GM21737 (cell line): ENCODE measurements at regions not wholly inside any gene's neighbourhood (a gene's known extent, or its start where the extent isn't known, plus 50 kb on each side); places are given as distances from the start of the nearest gene placed in this dataset.
"Not testable (repeated sequence)": the region's sequence is repeated elsewhere in the genome, so short reads cannot be mapped to it uniquely, and the experiment has no call there.

Experiments used
- ATAC-seq: cut with Tn5 transposase; IDR thresholded peaks from one replicate; pipeline ENCODE4 v1.9.1; 2021; ENCODE audit warnings: mild to moderate bottlenecking, moderate library complexity; ENCODE audit not compliant: unreplicated experiment

DNA sequence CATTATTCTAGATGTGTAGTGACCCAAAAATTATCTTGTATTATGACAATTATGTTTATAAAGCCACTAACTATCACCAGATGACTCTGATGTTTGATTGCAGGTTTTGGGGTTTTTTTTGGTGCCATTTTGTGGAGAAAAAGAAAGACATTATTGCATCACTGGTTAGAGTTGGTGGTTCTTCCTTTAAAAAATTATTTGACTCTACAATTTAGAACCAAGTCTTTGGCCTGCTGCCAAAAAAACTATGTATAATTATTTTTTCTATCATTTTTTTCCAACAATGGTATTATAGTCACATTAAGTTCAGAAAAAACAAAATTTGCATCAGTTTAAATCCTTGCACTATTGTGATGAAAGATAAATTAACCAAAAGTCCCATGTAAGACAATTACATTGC lies 258.6 kb upstream of the GRM7 start:
- ATAC-seq, result no peak

DNA sequence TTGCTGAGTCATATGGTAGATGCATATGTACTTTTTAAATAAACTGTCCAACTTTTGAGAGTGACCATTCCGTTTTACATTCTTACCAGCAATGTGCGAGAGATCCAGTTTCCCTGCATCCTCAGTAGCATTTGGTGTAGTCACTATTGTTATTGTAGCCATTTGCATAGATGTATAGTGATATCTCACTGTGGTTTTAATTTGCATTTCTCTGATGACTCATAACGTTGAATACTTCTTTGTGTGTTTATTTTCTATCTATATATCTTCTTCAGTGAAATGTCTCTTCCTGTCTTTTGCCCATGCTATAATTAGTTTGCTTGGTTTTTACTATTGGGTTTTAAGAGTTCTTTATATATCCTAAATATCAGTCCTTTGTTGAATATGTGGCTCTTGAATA lies 255.7 kb upstream of the GRM7 start:
- no peak for ATAC-seq

- no peak for ATAC-seq
These were observed 252.1 kb upstream of the GRM7 start for GRCh38 chr3:6608843-6609242.

- ATAC-seq, result no peak
These were observed 248.8 kb upstream of the GRM7 start for GRCh38 chr3:6612034-6612616.

DNA sequence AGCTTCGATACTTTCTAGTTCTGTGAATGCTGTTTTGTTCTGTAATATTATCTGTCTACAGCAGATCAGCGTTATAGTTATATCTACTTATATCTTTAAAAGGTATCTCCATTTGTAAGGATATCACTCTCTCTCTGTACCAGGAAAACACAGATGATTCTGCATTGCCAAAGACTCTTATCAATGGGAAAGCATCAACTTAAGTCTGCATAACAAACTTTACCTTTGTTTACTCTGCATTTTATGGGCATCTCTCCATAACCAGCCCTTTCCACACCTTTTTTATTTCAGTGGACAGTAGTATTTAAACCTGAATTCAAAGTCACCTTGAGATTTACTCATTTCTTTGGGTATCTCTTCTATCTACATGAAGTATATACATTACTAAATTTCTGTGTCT lies 238.7 kb upstream of the GRM7 start:
- ATAC-seq, result no peak

DNA sequence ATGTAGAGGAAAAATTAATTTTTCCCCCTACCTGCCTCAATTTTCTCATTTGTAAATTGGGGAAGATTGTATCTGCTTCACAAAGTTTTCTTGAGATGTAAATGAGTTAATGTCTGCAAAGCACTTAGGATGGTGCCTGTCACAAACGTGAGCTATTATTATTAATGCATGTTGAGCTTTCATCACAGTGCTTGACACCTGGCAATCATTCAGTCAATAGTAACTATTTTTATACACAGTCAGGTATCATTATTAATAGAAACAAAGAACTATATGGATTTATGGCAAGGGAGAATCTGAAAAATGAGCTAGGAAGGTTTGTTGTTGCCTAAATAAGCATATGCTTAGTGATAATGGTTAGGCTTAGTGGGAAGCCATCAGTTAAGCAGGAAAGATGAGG lies 238.2 kb upstream of the GRM7 start:
- no peak for ATAC-seq

DNA sequence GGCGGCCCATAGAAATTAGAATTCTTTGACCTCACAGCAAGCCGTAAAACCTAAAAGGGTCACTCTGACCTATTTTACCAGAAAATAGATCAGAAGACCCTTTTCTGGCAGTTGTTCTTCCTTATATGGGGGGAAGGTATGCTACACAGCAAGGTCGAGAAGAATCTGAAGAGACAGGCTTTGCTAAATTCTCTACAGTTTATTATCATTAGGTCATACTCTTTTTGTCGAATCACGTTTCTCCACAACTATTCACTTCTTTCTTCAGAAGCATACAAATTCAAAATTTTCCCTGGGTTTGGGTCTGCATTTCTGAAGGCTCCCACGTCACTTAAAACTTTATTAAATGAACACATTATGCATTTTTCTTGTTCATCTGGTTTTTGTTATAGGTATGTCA lies 229.5 kb upstream of the GRM7 start:
- ATAC-seq, result no peak

- no peak for ATAC-seq
These were observed 220.0 kb upstream of the GRM7 start for GRCh38 chr3:6640907-6641306.

DNA sequence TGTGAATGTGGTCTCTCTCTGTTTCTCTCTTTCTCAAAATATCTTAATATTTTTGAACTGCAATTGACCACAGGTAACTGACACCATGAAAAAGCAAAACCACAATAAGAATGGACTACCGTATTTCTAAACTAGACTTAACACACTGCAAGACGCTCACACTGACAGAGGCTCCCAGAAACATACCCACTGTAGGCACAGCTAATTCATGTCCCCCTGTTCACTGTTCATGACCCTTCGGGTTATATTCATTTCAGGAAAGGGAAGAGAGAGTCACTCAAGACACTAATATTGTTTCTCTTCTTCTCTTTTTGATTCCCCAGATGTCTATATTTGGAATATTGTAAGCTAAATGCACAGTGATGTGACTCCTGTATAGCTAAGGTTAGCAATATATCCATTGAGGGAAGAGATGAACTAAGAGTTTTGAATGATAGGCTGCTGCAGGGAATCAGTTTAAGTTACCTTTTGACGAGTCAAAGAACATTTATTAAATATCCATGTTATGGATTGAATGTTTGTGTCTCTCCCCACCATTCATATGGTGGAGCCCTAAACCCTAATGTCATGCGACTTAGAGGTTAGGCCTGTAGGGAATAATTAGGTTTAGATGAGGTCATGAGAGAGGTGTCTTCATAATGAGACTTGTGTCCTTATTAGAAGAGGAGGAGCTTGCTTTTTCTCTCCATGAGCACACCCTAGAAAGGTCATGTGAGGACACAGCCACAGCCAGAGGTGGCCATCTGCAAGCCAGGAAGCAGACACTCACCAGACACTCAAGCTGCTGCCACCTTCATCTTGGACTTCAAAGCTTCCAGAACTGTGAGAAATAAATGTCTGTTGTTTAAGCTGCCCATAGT lies 216.6 kb upstream of the GRM7 start:
- ATAC-seq, result no peak

DNA sequence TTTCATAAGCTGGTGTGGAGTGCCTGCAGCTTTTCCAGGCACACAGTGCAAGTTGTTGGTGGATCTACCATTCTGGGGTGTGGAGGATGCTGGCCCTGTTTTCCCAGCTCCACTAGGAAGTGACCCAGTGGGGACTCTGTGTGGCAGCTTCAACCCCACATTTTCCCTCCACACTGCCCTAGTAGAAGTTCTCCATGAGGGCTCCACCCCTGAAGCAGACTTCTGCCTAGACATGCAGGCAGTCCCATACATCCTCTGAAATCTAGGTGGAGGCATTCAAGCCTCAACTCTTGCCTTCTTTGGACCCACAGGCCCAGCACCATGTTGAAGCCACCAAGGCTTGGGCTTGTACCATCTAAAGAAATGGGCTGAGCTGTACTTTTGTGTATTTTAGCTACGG lies 206.2 kb upstream of the GRM7 start:
- ATAC-seq, result no peak

GRCh38 chr3:6655275-6655674 lies 205.6 kb upstream of the GRM7 start:
- ATAC-seq, result no peak

GRCh38 chr3:6657591-6657990 lies 203.3 kb upstream of the GRM7 start:
- no peak for ATAC-seq

GRCh38 chr3:6667354-6667753 lies 193.6 kb upstream of the GRM7 start:
- no peak for ATAC-seq

DNA sequence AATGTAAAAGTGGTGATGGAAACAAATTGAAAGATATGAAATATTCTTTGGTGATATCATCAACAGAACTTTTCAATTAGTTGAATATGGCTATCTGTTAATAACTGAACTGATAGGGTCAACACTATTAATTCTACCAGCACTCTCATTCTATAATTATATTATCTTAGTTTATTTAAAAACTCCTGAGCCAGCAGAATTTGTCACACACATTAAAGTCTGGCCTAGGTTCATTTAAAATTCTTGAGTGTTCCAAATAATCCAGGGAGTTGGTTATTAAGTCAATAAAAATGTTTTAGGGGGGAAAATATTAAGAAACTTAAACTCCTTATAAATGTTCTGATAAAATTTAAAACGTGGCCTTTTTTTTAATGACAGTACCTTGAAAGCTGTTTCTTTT lies 189.6 kb upstream of the GRM7 start:
- no peak for ATAC-seq

- peak; percentile 48 for ATAC-seq
These were observed 181.4 kb upstream of the GRM7 start for GRCh38 chr3:6679510-6679909.

GRCh38 chr3:6680119-6680806 lies 180.7 kb upstream of the GRM7 start:
- ATAC-seq, result peak; percentile 91

DNA sequence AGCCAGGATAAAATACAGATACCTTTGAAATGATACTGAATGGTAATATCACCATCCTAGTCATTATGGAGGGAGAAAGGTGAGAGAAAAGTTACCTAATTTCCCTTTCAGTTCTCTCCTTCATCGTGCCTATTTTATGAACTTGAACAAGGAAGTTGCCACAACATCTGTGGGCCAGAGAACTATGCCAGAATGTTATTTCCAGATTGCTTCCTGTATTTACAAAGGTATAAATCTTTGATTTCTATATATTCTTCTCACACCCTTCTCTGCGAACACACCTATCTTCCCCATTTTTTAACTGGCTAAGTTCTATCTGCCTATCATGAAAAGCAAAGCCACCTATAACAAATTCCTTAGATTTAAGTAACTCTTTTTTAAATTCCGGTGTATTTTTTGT lies 163.6 kb upstream of the GRM7 start:
- ATAC-seq, result no peak

DNA sequence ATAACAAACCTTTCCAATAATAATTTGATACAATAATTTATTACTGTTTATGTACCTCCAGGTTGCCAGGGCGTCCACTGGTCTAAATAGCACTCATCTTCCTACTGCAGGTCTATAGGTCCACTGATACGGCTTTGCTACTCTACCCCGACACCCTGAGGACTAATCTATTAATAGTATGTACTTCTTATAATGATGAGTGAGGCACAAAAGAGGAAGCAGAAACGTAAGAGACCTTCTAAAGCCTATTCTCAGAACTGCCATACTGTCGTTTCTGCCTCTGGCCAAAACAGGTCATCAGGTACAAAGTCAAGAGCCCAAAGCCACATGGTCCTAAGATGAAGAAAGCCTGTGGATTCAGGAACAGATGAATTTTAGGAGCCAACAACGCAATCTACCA lies 163.2 kb upstream of the GRM7 start:
- no peak for ATAC-seq

DNA sequence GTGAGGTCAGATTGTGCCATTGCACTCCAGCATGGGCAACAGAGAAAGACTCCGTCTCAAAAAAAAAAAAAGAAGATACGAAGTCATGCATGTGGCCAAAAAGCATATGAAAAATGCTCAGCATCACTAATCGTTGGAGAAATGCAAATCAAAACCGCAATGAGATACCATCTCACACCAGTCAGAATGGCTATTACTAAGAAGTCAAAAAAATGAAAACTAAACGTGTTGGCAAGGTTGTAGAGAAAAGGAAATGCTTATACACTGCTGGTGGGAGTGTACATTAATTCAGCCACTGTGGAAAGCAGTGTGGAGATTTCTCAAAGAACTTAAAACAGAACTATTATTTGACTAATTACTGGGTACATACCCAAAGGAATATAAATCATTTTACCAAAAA lies 156.1 kb upstream of the GRM7 start:
- not testable (repeated sequence) for ATAC-seq

- no peak for ATAC-seq
These were observed 154.1 kb upstream of the GRM7 start for GRCh38 chr3:6706777-6707176.

- ATAC-seq, result no peak
These were observed 151.7 kb upstream of the GRM7 start for GRCh38 chr3:6709178-6709577.

GRCh38 chr3:6714962-6715361 lies 146.0 kb upstream of the GRM7 start:
- ATAC-seq, result no peak
